HUES48 (cell line): ENCODE measurements at regions not wholly inside any gene's neighbourhood (a gene's known extent, or its start where the extent isn't known, plus 50 kb on each side); places are given as distances from the start of the nearest gene placed in this dataset.

ENCODE experiments used
- H3K27ac ChIP-seq: one replicate; pipeline ENCODE4 v1.7.0; 2013; ENCODE audit warnings: low read depth, low read length, inconsistent platforms
- H3K27me3 ChIP-seq: 2 replicates; pipeline ENCODE4 v1.6.1; 2013; ENCODE audit warnings: mild to moderate bottlenecking, low read length; ENCODE audit not compliant: control insufficient read depth, insufficient read depth
- H3K36me3 ChIP-seq: 2 replicates; pipeline ENCODE4 v1.6.1; 2013; ENCODE audit warnings: low read length; ENCODE audit not compliant: control insufficient read depth, insufficient read depth
- H3K4me1 ChIP-seq: 2 replicates; pipeline ENCODE4 v1.6.1; 2013; ENCODE audit warnings: mild to moderate bottlenecking, low read length; ENCODE audit not compliant: control insufficient read depth, insufficient read depth
- H3K4me3 ChIP-seq: 2 replicates; pipeline ENCODE4 v1.5.1; 2013; ENCODE audit warnings: mild to moderate bottlenecking, low read depth, low read length
- H3K9ac ChIP-seq: 2 replicates; pipeline ENCODE4 v1.6.1; 2013; ENCODE audit warnings: mild to moderate bottlenecking, low read depth, low read length, moderate library complexity
- H3K9me3 ChIP-seq: 2 replicates; pipeline ENCODE4 v1.6.1; 2013; ENCODE audit warnings: low read length; ENCODE audit not compliant: control insufficient read depth, insufficient read depth

- no peaks in the 10 kb centered on the region for H3K27me3 ChIP-seq
- H3K9me3 ChIP-seq, result no peaks in the 10 kb centered on the region
- H3K36me3 ChIP-seq, result no peaks in the 10 kb centered on the region
- no peak overlapping the region for H3K27ac ChIP-seq
- no peaks in the 10 kb centered on the region for H3K4me1 ChIP-seq
- H3K9ac ChIP-seq, result no peak overlapping the region
- no peak overlapping the region for H3K4me3 ChIP-seq
Measured at GRCh38 chr3:95752199-95752598, 1062.2 kb upstream of the EPHA6 start.

GRCh38 chr3:95758707-95759106, 1055.7 kb upstream of the EPHA6 start:
- no peak overlapping the region for H3K9ac ChIP-seq
- no peak overlapping the region for H3K4me3 ChIP-seq
- no peaks in the 10 kb centered on the region for H3K4me1 ChIP-seq
- no peaks in the 10 kb centered on the region for H3K36me3 ChIP-seq
- H3K9me3 ChIP-seq, result no peaks in the 10 kb centered on the region
- H3K27me3 ChIP-seq, result no peaks in the 10 kb centered on the region
- H3K27ac ChIP-seq, result no peak overlapping the region

- no peak overlapping the region for H3K27ac ChIP-seq
- no peak overlapping the region for H3K4me3 ChIP-seq
- no peaks in the 10 kb centered on the region for H3K36me3 ChIP-seq
- H3K9me3 ChIP-seq, result no peaks in the 10 kb centered on the region
- H3K9ac ChIP-seq, result no peak overlapping the region
- H3K27me3 ChIP-seq, result no peaks in the 10 kb centered on the region
- no peaks in the 10 kb centered on the region for H3K4me1 ChIP-seq
Measured at GRCh38 chr3:95759614-95760301, 1054.6 kb upstream of the EPHA6 start.

- H3K27ac ChIP-seq, result no peak overlapping the region
- no peak overlapping the region; the same call in 1 of the 2 replicates for H3K4me3 ChIP-seq
- peaks cover 35% of the 10 kb centered on the region for H3K9me3 ChIP-seq
- H3K27me3 ChIP-seq, result no peaks in the 10 kb centered on the region
- no peaks in the 10 kb centered on the region for H3K4me1 ChIP-seq
- no peaks in the 10 kb centered on the region for H3K36me3 ChIP-seq
- no peak overlapping the region for H3K9ac ChIP-seq
Measured at GRCh38 chr3:95775486-95776094, 1038.8 kb upstream of the EPHA6 start.

- H3K9ac ChIP-seq, result no peak overlapping the region
- peaks cover 2% of the 10 kb centered on the region; the same call in 1 of the 2 replicates for H3K9me3 ChIP-seq
- no peak overlapping the region for H3K27ac ChIP-seq
- no peaks in the 10 kb centered on the region for H3K4me1 ChIP-seq
- H3K27me3 ChIP-seq, result no peaks in the 10 kb centered on the region
- no peak overlapping the region for H3K4me3 ChIP-seq
- H3K36me3 ChIP-seq, result no peaks in the 10 kb centered on the region
Measured at GRCh38 chr3:95781598-95781997, 1032.8 kb upstream of the EPHA6 start.

- Histone ChIP-seq H3K9ac (no peak overlapping the region), H3K36me3 (no peaks in the 10 kb centered on the region), H3K4me3 (no peak overlapping the region), H3K27ac (no peak overlapping the region), H3K9me3 (no peaks in the 10 kb centered on the region), H3K4me1 (no peaks in the 10 kb centered on the region), H3K27me3 (no peaks in the 10 kb centered on the region)
Measured at GRCh38 chr3:95789111-95789510, 1025.3 kb upstream of the EPHA6 start.

- Histone ChIP-seq H3K36me3 (no peaks in the 10 kb centered on the region), H3K4me1 (no peaks in the 10 kb centered on the region), H3K9ac (no peak overlapping the region), H3K27me3 (no peaks in the 10 kb centered on the region), H3K27ac (no peak overlapping the region), H3K9me3 (no peaks in the 10 kb centered on the region), H3K4me3 (no peak overlapping the region)
Measured at GRCh38 chr3:95797081-95797480, 1017.3 kb upstream of the EPHA6 start.

GRCh38 chr3:95798628-95799027, 1015.8 kb upstream of the EPHA6 start:
- no peak overlapping the region for H3K4me3 ChIP-seq
- no peaks in the 10 kb centered on the region for H3K27me3 ChIP-seq

GRCh38 chr3:95810462-95810861, 1003.9 kb upstream of the EPHA6 start:
- no peak overlapping the region for H3K27ac ChIP-seq
- H3K9me3 ChIP-seq, result no peaks in the 10 kb centered on the region
- no peaks in the 10 kb centered on the region for H3K4me1 ChIP-seq
- no peak overlapping the region for H3K4me3 ChIP-seq
- no peaks in the 10 kb centered on the region for H3K36me3 ChIP-seq
- no peak overlapping the region for H3K9ac ChIP-seq
- no peaks in the 10 kb centered on the region for H3K27me3 ChIP-seq

More at GRCh38 chr3:95798628-95799027, 1015.8 kb upstream of the EPHA6 start:
- no peak overlapping the region for H3K9ac ChIP-seq
- H3K27ac ChIP-seq, result no peak overlapping the region
- H3K4me1 ChIP-seq, result no peaks in the 10 kb centered on the region
- no peaks in the 10 kb centered on the region for H3K9me3 ChIP-seq
- H3K36me3 ChIP-seq, result no peaks in the 10 kb centered on the region

- Histone ChIP-seq H3K4me3 (no peak overlapping the region), H3K27me3 (no peaks in the 10 kb centered on the region), H3K4me1 (no peaks in the 10 kb centered on the region; the same call in 1 of the 2 replicates), H3K36me3 (no peaks in the 10 kb centered on the region), H3K9me3 (no peaks in the 10 kb centered on the region), H3K27ac (no peak overlapping the region), H3K9ac (no peak overlapping the region)
Measured at GRCh38 chr3:95813244-95813643, 1001.1 kb upstream of the EPHA6 start.

GRCh38 chr3:95815828-95816227, 998.6 kb upstream of the EPHA6 start:
- H3K9ac ChIP-seq, result no peak overlapping the region
- no peak overlapping the region for H3K4me3 ChIP-seq
- H3K27ac ChIP-seq, result no peak overlapping the region
- H3K27me3 ChIP-seq, result no peaks in the 10 kb centered on the region
- no peaks in the 10 kb centered on the region for H3K9me3 ChIP-seq
- no peaks in the 10 kb centered on the region; the same call in 1 of the 2 replicates for H3K4me1 ChIP-seq
- H3K36me3 ChIP-seq, result no peaks in the 10 kb centered on the region
